HG03108 (cell line): ENCODE measurements at regions not wholly inside any gene's neighbourhood (a gene's known extent, or its start where the extent isn't known, plus 50 kb on each side); places are given as distances from the start of the nearest gene placed in this dataset.

ENCODE experiments used
- ATAC-seq: cut with Tn5 transposase; IDR thresholded peaks from one replicate; pipeline ENCODE4 v1.9.1; 2021; ENCODE audit warnings: moderate library complexity; ENCODE audit not compliant: unreplicated experiment

GRCh38 chr4:33323393-33323792 is 2603.2 kb downstream of the PCDH7 start:
- ATAC-seq = no peak

GRCh38 chr4:33334416-33334815 is 2614.2 kb downstream of the PCDH7 start:
- ATAC-seq = no peak

GRCh38 chr4:33339762-33340161 is 2619.6 kb downstream of the PCDH7 start:
- ATAC-seq = no peak

GRCh38 chr4:33340168-33340567 is 2620.0 kb downstream of the PCDH7 start:
- no peak for ATAC-seq

GRCh38 chr4:33349376-33349775 is 2629.2 kb downstream of the PCDH7 start:
- ATAC-seq = no peak

- no peak for ATAC-seq
These were observed 2637.0 kb downstream of the PCDH7 start for GRCh38 chr4:33357121-33357520.

GRCh38 chr4:33369446-33369845 is 2649.3 kb downstream of the PCDH7 start:
- no peak for ATAC-seq

GRCh38 chr4:33381816-33382215 is 2661.6 kb downstream of the PCDH7 start:
- ATAC-seq = no peak

- no peak for ATAC-seq
These were observed 2666.6 kb downstream of the PCDH7 start for GRCh38 chr4:33386764-33387163.

- ATAC-seq = no peak
These were observed 2670.8 kb downstream of the PCDH7 start for GRCh38 chr4:33390976-33391375.

- no peak for ATAC-seq
These were observed 2675.7 kb downstream of the PCDH7 start for GRCh38 chr4:33395731-33396485.

- no peak for ATAC-seq
These were observed 2680.3 kb downstream of the PCDH7 start for GRCh38 chr4:33400504-33400903.

GRCh38 chr4:33407496-33407895 is 2687.3 kb downstream of the PCDH7 start:
- no peak for ATAC-seq

- ATAC-seq = no peak
These were observed 2691.0 kb downstream of the PCDH7 start for GRCh38 chr4:33411182-33411581.

- ATAC-seq = no peak
These were observed 2701.7 kb downstream of the PCDH7 start for GRCh38 chr4:33421887-33422286.

- no peak for ATAC-seq
These were observed 2702.5 kb downstream of the PCDH7 start for GRCh38 chr4:33422656-33423055.

GRCh38 chr4:33425936-33426335 is 2705.8 kb downstream of the PCDH7 start:
- no peak for ATAC-seq

- ATAC-seq = no peak
These were observed 2707.5 kb downstream of the PCDH7 start for GRCh38 chr4:33427676-33428075.

- no peak for ATAC-seq
These were observed 2709.8 kb downstream of the PCDH7 start for GRCh38 chr4:33429971-33430370.

GRCh38 chr4:33437406-33437805 is 2717.2 kb downstream of the PCDH7 start:
- no peak for ATAC-seq

- ATAC-seq = no peak
These were observed 2726.8 kb downstream of the PCDH7 start for GRCh38 chr4:33446953-33447352.

GRCh38 chr4:33448948-33449347 is 2728.8 kb downstream of the PCDH7 start:
- ATAC-seq = no peak

- no peak for ATAC-seq
These were observed 2733.3 kb downstream of the PCDH7 start for GRCh38 chr4:33453436-33453835.
